HepG2 (cell line): ENCODE measurements at regions not wholly inside any gene's neighbourhood (a gene's known extent, or its start where the extent isn't known, plus 50 kb on each side); places are given as distances from the start of the nearest gene placed in this dataset.

ENCODE experiments used
- ATAC-seq: fragments of 200-7000 bp; cut with Tn5 transposase; 3 replicates; pipeline ENCODE4 v1.9.1; 2020; ENCODE audit warnings: mild to moderate bottlenecking, moderate library complexity
- BruUV-seq: library from RNA; stranded (reverse); fragments of 400-500 nt; replicated peaks from 2 replicates; lab custom pipeline; 2021; lab: Mats Ljungman, UMichigan
- CTCF ChIA-PET: fragments of 300-600 bp; formaldehyde crosslinking; extraction: SDS; loops from one replicate; lab custom pipeline; 2021; ENCODE audit warnings: low total read pairs, inconsistent platforms, low intra/inter-chr PET ratio; lab: Yijun Ruan, JAX
- POLR2A ChIA-PET: fragments of 350-600 bp; sonication (Branson Sonifier 250); formaldehyde crosslinking; loops from one replicate; lab custom pipeline; 2020; ENCODE audit warnings: antibody characterized with exemption, inconsistent platforms; lab: Yijun Ruan, JAX
- DNase-seq: peaks from one replicate; pipeline ENCODE4 v3.0.0-alpha.2; 2015; ENCODE audit warnings: low spot score
- FAIRE-seq: peaks from 3 replicates; lab custom pipeline; 2011; peaks lifted over from hg19 to GRCh38; lab: Jason Lieb, UNC
- H2AFZ ChIP-seq: one replicate; pipeline ENCODE4 v1.6.1; 2011; ENCODE audit warnings: low read length, inconsistent platforms
- H3K27ac ChIP-seq: fragments of 300-600 bp; 3 replicates; pipeline ENCODE4 v1.8.0; 2011; ENCODE audit warnings: mixed run types, mild to moderate bottlenecking, mixed read lengths, low read length, inconsistent platforms; ENCODE audit not compliant: insufficient read depth; ENCODE audit errors: extremely low read length
- H3K27me3 ChIP-seq, 2 experiments: fragments of 200-600 bp in 1 of 2; 2 replicates in 1 of 2; 3 replicates in 1 of 2; pipeline versions ENCODE4 v1.6.0 to v1.8.0; 2011; ENCODE audit warnings: low read length in 2 of 2, mild to moderate bottlenecking in 2 of 2, moderate library complexity in 2 of 2, inconsistent platforms in 1 of 2; ENCODE audit not compliant: insufficient read depth in 2 of 2, control insufficient read depth in 1 of 2
- H3K36me3 ChIP-seq, 2 experiments: fragments of 200-600 bp in 1 of 2; replicated peaks in 1 of 2; 2 replicates in 1 of 2; 3 replicates in 1 of 2; pipeline versions ENCODE4 v1.5.1 to v1.8.0; 2011; ENCODE audit warnings: low read length in 2 of 2, inconsistent platforms in 1 of 2; ENCODE audit not compliant: insufficient read depth in 2 of 2, control insufficient read depth in 1 of 2
- H3K4me1 ChIP-seq: 2 replicates; pipeline ENCODE4 v1.5.1; 2012; ENCODE audit warnings: low read length, inconsistent platforms; ENCODE audit not compliant: insufficient read depth
- H3K4me2 ChIP-seq: 2 replicates; pipeline ENCODE4 v1.6.0; 2011; ENCODE audit warnings: low read depth, low read length, inconsistent platforms
- H3K4me3 ChIP-seq, 3 experiments: fragments of 200-600 bp in 1 of 3; sonication (generic), shearing (Covaris generic) in 1 of 3; replicated peaks in 1 of 3; 2 replicates each; pipeline ENCODE4 v1.5.1; 2011 to 2016; ENCODE audit warnings: low read length in 3 of 3, inconsistent platforms in 2 of 3, low read depth in 2 of 3, mild to moderate bottlenecking in 2 of 3, control low read depth in 1 of 3, mixed read lengths in 1 of 3; ENCODE audit not compliant: insufficient read depth in 1 of 3
- H3K79me2 ChIP-seq: one replicate; pipeline ENCODE4 v1.6.1; 2011; ENCODE audit warnings: low read length, inconsistent platforms; ENCODE audit not compliant: insufficient read depth
- H3K9ac ChIP-seq: 2 replicates; pipeline ENCODE4 v1.6.0; 2011; ENCODE audit warnings: mild to moderate bottlenecking, low read depth, low read length, inconsistent platforms; ENCODE audit not compliant: insufficient read depth
- H3K9me3 ChIP-seq: 2 replicates; pipeline ENCODE4 v1.5.1; 2012; ENCODE audit warnings: mild to moderate bottlenecking, low read length
- H4K20me1 ChIP-seq: 2 replicates; pipeline ENCODE4 v1.6.0; 2011; ENCODE audit warnings: inconsistent platforms, mild to moderate bottlenecking, low read length, moderate library complexity; ENCODE audit not compliant: insufficient read depth
- ZNF282 ChIP-seq: fragments of 450-650 bp; IDR thresholded peaks from 2 replicates; pipeline ENCODE4 v1.6.1; 2018; ENCODE audit not compliant: partially characterized antibody
- WGBS: methylation state at CpG from one replicate; pipeline ENCODE4 v1.1.6; 2017; ENCODE audit warnings: low lambda C conversion rate; 5-methylcytosine and 5-hydroxymethylcytosine counted together
- in situ Hi-C: cut with HindIII; loops from 2 replicates; pipeline ENCODE4 v1.10.0; 2017; ENCODE audit warnings: low pct_unique_long_range_greater_than_20kb; ENCODE audit not compliant: extremely low pct_ligation_motif_present
- intact Hi-C: fragments of 100-400 bp; cut with micrococcal nuclease; formaldehyde crosslinking; loops from one replicate; pipeline ENCODE4 v1.10.0; 2022; ENCODE audit not compliant: unreplicated experiment
- TF ChIP-seq, protein P1 (sequence below): sonication (generic); formaldehyde crosslinking; IDR thresholded peaks from 2 replicates; pipeline ENCODE4 v1.5.0; 2020; ENCODE audit warnings: mild to moderate bottlenecking, missing genetic modification reagents
- TF ChIP-seq, protein P2 (sequence below): sonication (generic); formaldehyde crosslinking; IDR thresholded peaks from 2 replicates; pipeline ENCODE4 v1.9.0; 2021; ENCODE audit warnings: missing genetic modification reagents, mild to moderate bottlenecking, borderline replicate concordance
- TF ChIP-seq, protein P3 (sequence below): sonication (generic); formaldehyde crosslinking; IDR thresholded peaks from 2 replicates; pipeline ENCODE4 v1.4.0; 2020; ENCODE audit warnings: missing genetic modification reagents, mild to moderate bottlenecking, borderline replicate concordance

DNA sequence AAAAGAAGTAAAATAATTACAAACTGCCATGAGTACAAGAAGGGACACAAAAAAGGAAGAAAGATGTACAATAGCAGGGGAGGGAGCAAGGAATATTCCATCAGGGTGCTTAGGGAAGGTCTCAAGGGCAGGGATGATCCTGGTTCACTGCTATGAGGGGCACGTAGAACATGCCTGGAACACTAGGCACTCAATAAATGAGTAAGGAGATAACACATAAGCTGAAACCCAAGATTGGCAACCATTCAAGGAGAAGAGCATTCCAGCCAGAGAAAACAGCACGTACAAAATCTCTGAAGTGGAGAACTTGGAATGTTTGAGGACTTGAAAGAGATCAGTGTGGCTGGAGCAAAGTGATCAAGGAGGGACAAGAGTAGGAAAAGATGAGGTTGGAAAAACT, 103.2 kb downstream of the FAM161A start:
- Histone ChIP-seq H3K4me1 (no peaks in the 10 kb centered on the region), H3K27me3 (no peaks in the 10 kb centered on the region; a peak in 1 of 5 replicates), H3K36me3 (no peaks in the 10 kb centered on the region), H3K27ac (no peak overlapping the region), H2AFZ (no peak overlapping the region), H4K20me1 (no peaks in the 10 kb centered on the region), H3K9ac (no peak overlapping the region)
- FAIRE-seq (no peak), DNase-seq (no peak), ATAC-seq (no peak)
- in situ Hi-C loops (no loop called here), intact Hi-C loops (no loop called here)
- BruUV-seq = no TSS peak
- POLR2A ChIA-PET = no interaction called here
- TF ChIP-seq, protein P1, sequence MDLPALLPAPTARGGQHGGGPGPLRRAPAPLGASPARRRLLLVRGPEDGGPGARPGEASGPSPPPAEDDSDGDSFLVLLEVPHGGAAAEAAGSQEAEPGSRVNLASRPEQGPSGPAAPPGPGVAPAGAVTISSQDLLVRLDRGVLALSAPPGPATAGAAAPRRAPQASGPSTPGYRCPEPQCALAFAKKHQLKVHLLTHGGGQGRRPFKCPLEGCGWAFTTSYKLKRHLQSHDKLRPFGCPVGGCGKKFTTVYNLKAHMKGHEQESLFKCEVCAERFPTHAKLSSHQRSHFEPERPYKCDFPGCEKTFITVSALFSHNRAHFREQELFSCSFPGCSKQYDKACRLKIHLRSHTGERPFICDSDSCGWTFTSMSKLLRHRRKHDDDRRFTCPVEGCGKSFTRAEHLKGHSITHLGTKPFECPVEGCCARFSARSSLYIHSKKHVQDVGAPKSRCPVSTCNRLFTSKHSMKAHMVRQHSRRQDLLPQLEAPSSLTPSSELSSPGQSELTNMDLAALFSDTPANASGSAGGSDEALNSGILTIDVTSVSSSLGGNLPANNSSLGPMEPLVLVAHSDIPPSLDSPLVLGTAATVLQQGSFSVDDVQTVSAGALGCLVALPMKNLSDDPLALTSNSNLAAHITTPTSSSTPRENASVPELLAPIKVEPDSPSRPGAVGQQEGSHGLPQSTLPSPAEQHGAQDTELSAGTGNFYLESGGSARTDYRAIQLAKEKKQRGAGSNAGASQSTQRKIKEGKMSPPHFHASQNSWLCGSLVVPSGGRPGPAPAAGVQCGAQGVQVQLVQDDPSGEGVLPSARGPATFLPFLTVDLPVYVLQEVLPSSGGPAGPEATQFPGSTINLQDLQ = no peak
- TF ChIP-seq ZNF282 = no peak
- TF ChIP-seq, protein P2, sequence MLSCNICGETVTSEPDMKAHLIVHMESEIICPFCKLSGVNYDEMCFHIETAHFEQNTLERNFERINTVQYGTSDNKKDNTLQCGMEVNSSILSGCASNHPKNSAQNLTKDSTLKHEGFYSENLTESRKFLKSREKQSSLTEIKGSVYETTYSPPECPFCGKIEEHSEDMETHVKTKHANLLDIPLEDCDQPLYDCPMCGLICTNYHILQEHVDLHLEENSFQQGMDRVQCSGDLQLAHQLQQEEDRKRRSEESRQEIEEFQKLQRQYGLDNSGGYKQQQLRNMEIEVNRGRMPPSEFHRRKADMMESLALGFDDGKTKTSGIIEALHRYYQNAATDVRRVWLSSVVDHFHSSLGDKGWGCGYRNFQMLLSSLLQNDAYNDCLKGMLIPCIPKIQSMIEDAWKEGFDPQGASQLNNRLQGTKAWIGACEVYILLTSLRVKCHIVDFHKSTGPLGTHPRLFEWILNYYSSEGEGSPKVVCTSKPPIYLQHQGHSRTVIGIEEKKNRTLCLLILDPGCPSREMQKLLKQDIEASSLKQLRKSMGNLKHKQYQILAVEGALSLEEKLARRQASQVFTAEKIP (CRISPR knock-in tag) = no peak
- TF ChIP-seq, protein P3, sequence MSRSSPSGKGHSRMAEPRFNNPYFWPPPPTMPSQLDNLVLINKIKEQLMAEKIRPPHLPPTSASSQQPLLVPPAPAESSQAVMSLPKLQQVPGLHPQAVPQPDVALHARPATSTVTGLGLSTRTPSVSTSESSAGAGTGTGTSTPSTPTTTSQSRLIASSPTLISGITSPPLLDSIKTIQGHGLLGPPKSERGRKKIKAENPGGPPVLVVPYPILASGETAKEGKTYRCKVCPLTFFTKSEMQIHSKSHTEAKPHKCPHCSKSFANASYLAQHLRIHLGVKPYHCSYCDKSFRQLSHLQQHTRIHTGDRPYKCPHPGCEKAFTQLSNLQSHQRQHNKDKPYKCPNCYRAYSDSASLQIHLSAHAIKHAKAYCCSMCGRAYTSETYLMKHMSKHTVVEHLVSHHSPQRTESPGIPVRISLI (CRISPR knock-in tag) = no peak
- TF ChIP-seq, all 625 proteins: peak for 0
- Histone ChIP-seq H3K79me2 (no peaks in the 10 kb centered on the region), H3K4me3 (no peak overlapping the region), H3K9me3 (no peaks in the 10 kb centered on the region; the same call in 1 of the 2 replicates), H3K4me2 (no peak overlapping the region)
- 29% methylated on average over 2 of the region's 2 CpGs for WGBS
- CTCF ChIA-PET = no interaction called here
